H9 (cell line): ENCODE measurements at regions not wholly inside any gene's neighbourhood (a gene's known extent, or its start where the extent isn't known, plus 50 kb on each side); places are given as distances from the start of the nearest gene placed in this dataset.

Experiments
- DNase-seq: peaks from one replicate; pipeline ENCODE4 v3.0.0-alpha.2; 2017
- H2AFZ ChIP-seq: one replicate; pipeline ENCODE4 v1.6.1; 2013; ENCODE audit warnings: mild to moderate bottlenecking, low read length, control low read depth, moderate library complexity
- H2AK5ac ChIP-seq: 2 replicates; pipeline ENCODE4 v1.6.1; 2013; ENCODE audit warnings: low read length, control low read depth, mixed read lengths; ENCODE audit not compliant: insufficient read length
- H2BK120ac ChIP-seq: one replicate; pipeline ENCODE4 v1.6.1; 2013; ENCODE audit warnings: low read depth, mild to moderate bottlenecking, low read length, control low read depth, inconsistent platforms; ENCODE audit not compliant: poor library complexity, severe bottlenecking
- H2BK12ac ChIP-seq: 2 replicates; pipeline ENCODE4 v1.6.1; 2013; ENCODE audit warnings: low read length, control low read depth, mixed read lengths, low read depth; ENCODE audit not compliant: insufficient read length
- H2BK15ac ChIP-seq: 2 replicates; pipeline ENCODE4 v1.6.1; 2013; ENCODE audit warnings: low read depth, low read length, control low read depth
- H2BK20ac ChIP-seq: one replicate; pipeline ENCODE4 v1.6.1; 2013; ENCODE audit warnings: low read depth, mild to moderate bottlenecking, low read length, control low read depth, inconsistent platforms; ENCODE audit not compliant: poor library complexity, severe bottlenecking
- H2BK5ac ChIP-seq: 2 replicates; pipeline ENCODE4 v1.6.1; 2013; ENCODE audit warnings: low read length, control low read depth, mixed read lengths; ENCODE audit not compliant: insufficient read length
- H3K14ac ChIP-seq: 2 replicates; pipeline ENCODE4 v1.6.1; 2013; ENCODE audit warnings: low read length, control low read depth; ENCODE audit not compliant: insufficient read depth
- H3K18ac ChIP-seq: 2 replicates; pipeline ENCODE4 v1.6.1; 2013; ENCODE audit warnings: low read depth, mild to moderate bottlenecking, mixed read lengths, low read length, control low read depth; ENCODE audit not compliant: insufficient read length
- H3K23ac ChIP-seq: 2 replicates; pipeline ENCODE4 v1.6.1; 2013; ENCODE audit warnings: low read length, control low read depth, mixed read lengths, low read depth; ENCODE audit not compliant: insufficient read length
- H3K23me2 ChIP-seq: 2 replicates; pipeline ENCODE4 v1.6.1; 2013; ENCODE audit warnings: low read depth, mild to moderate bottlenecking, mixed read lengths, low read length, control low read depth; ENCODE audit not compliant: insufficient read length, poor library complexity, severe bottlenecking
- H3K27ac ChIP-seq: 2 replicates; pipeline ENCODE4 v1.5.1; 2013; ENCODE audit warnings: low read length, control low read depth, mixed read lengths, low read depth; ENCODE audit not compliant: insufficient read length
- H3K27me3 ChIP-seq: 2 replicates; pipeline ENCODE4 v1.6.1; 2013; ENCODE audit warnings: low read length, control low read depth, inconsistent platforms; ENCODE audit not compliant: insufficient read depth
- H3K4ac ChIP-seq: 2 replicates; pipeline ENCODE4 v1.6.1; 2013; ENCODE audit warnings: low read depth, mild to moderate bottlenecking, control low read depth, inconsistent platforms, low read length, moderate library complexity
- H3K4me1 ChIP-seq: 2 replicates; pipeline ENCODE4 v1.6.1; 2013; ENCODE audit warnings: low read length, control low read depth, inconsistent platforms; ENCODE audit not compliant: insufficient read depth
- H3K4me2 ChIP-seq: 2 replicates; pipeline ENCODE4 v1.6.1; 2013; ENCODE audit warnings: low read length, control low read depth, mixed read lengths; ENCODE audit not compliant: insufficient read length, insufficient read depth
- H3K56ac ChIP-seq: 2 replicates; pipeline ENCODE4 v1.6.1; 2013; ENCODE audit warnings: low read depth, mild to moderate bottlenecking, mixed read lengths, low read length, control low read depth; ENCODE audit not compliant: insufficient read length
- H3K79me1 ChIP-seq: 2 replicates; pipeline ENCODE4 v1.6.1; 2013; ENCODE audit warnings: low read depth, mild to moderate bottlenecking, moderate library complexity, low read length, control low read depth, inconsistent platforms; ENCODE audit not compliant: insufficient read depth, poor library complexity, severe bottlenecking
- H3K79me2 ChIP-seq: 2 replicates; pipeline ENCODE4 v1.6.1; 2013; ENCODE audit warnings: low read length, control low read depth, inconsistent platforms; ENCODE audit not compliant: insufficient read depth
- H3K9ac ChIP-seq: 2 replicates; pipeline ENCODE4 v1.6.1; 2013; ENCODE audit warnings: low read length, control low read depth, mixed read lengths; ENCODE audit not compliant: insufficient read length; ENCODE audit errors: extremely low read depth
- H3K9me3 ChIP-seq: one replicate; pipeline ENCODE4 v1.6.1; 2013; ENCODE audit warnings: low read depth, low read length, inconsistent platforms; ENCODE audit not compliant: control insufficient read depth
- H3T11ph ChIP-seq: one replicate; pipeline ENCODE4 v1.6.1; 2013; ENCODE audit warnings: mild to moderate bottlenecking, low read length, control low read depth, inconsistent platforms
- H4K20me1 ChIP-seq: one replicate; pipeline ENCODE4 v1.6.1; 2013; ENCODE audit not compliant: control insufficient read depth, insufficient read length, insufficient read depth
- H4K5ac ChIP-seq: 2 replicates; pipeline ENCODE4 v1.6.1; 2013; ENCODE audit warnings: low read depth, mild to moderate bottlenecking, mixed read lengths, low read length, control low read depth; ENCODE audit not compliant: insufficient read length
- H4K8ac ChIP-seq: replicated peaks from 2 replicates; pipeline ENCODE4 v1.6.1; 2013; ENCODE audit warnings: low read length, control low read depth, mixed read lengths, low read depth; ENCODE audit not compliant: insufficient read length
- H4K91ac ChIP-seq: 2 replicates; pipeline ENCODE4 v1.6.1; 2013; ENCODE audit warnings: low read depth, mild to moderate bottlenecking, moderate library complexity, mixed read lengths, low read length, control low read depth; ENCODE audit not compliant: insufficient read length
- H3K27ac Mint-ChIP-seq, 3 experiments: 2 replicates in 2 of 3; 3 replicates in 1 of 3; pipeline ENCODE4 v1.8.0; 2020 to 2021; ENCODE audit warnings: mixed read lengths in 3 of 3, mild to moderate bottlenecking in 1 of 3, moderate library complexity in 1 of 3
- H3K27me3 Mint-ChIP-seq: 2 replicates; pipeline ENCODE4 v1.8.0; 2021; ENCODE audit warnings: low read depth, mild to moderate bottlenecking, moderate library complexity, mixed read lengths
- H3K36me3 Mint-ChIP-seq, 3 experiments: 2 replicates in 2 of 3; 3 replicates in 1 of 3; pipeline ENCODE4 v1.8.0; 2020 to 2021; ENCODE audit warnings: low read depth in 3 of 3, mixed read lengths in 3 of 3; ENCODE audit not compliant: insufficient read depth in 1 of 3
- H3K4me1 Mint-ChIP-seq, 2 experiments: 2 replicates each; pipeline ENCODE4 v1.8.0; 2020; ENCODE audit warnings: mixed read lengths in 2 of 2
- H3K4me3 Mint-ChIP-seq, 2 experiments: 2 replicates in 1 of 2; 3 replicates in 1 of 2; pipeline ENCODE4 v1.8.0; 2020 to 2021; ENCODE audit warnings: mild to moderate bottlenecking in 2 of 2, mixed read lengths in 2 of 2, moderate library complexity in 1 of 2
- H3K9me3 Mint-ChIP-seq, 2 experiments: 2 replicates in 1 of 2; 3 replicates in 1 of 2; pipeline ENCODE4 v1.8.0; 2020; ENCODE audit warnings: mild to moderate bottlenecking in 2 of 2, mixed read lengths in 2 of 2, moderate library complexity in 1 of 2
- WGBS: extraction: QIAGEN DNeasy Blood & Tissue Kit; methylation state at CpG from one replicate; pipeline ENCODE4 v1.1.7; 2013; ENCODE audit warnings: missing lambda C conversion rate, low lambda C conversion rate, mixed read lengths; ENCODE audit not compliant: insufficient read length; ENCODE audit errors: extremely low coverage; 5-methylcytosine and 5-hydroxymethylcytosine counted together
- TF ChIP-seq, protein P1 (sequence below): fragments of 200-600 bp; sonication (generic); conservative IDR thresholded peaks from 3 replicates; pipeline ENCODE4 v1.8.0; 2021; ENCODE audit warnings: antibody characterized with exemption, mild to moderate bottlenecking

DNA sequence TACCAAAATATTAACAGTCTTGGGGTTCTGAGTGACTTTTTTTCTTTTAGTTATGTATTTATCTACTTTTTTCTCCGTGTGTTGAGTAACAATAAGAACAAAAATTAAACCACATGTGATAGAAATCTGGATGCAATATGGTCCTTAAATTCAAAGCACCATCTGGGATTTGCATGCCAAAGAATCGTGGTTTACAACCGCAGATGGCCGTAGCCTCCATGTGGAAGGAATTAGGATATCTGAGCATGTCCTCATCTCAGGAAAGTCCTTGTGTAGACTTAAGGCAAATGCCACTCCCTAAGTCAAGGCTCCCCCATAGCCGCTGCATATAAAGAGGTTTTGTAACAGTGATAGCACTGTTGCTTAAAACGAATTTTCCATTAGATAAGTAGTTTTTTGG is 304.0 kb downstream of the ZEB1 start:
- Mint-ChIP-seq H3K27me3 (no peaks in the 10 kb centered on the region; the same call in 1 of the 2 replicates), H3K27ac (no peak overlapping the region), H3K36me3 (peaks cover 10 to 28% (median 18%) of the 10 kb centered on the region in 3 experiments), H3K4me3 (no peak overlapping the region), H3K9me3 (peaks cover 25 to 32% of the 10 kb centered on the region in 2 experiments), H3K4me1 (peaks cover 10 to 18% of the 10 kb centered on the region in 2 experiments)
- Histone ChIP-seq H3T11ph (no peak overlapping the region), H2BK15ac (no peak overlapping the region), H3K23me2 (no peaks in the 10 kb centered on the region), H2BK120ac (no peak overlapping the region), H2BK12ac (no peak overlapping the region), H3K79me1 (no peaks in the 10 kb centered on the region), H4K8ac (no peak overlapping the region), H2BK5ac (no peak overlapping the region), H3K4me1 (0 out of 2 replicates have a peak, but pooled peaks cover 3% of the 10 kb centered on the region), H4K20me1 (no peaks in the 10 kb centered on the region), H2AFZ (no peak overlapping the region), H3K14ac (no peak overlapping the region), H3K79me2 (no peaks in the 10 kb centered on the region), H2BK20ac (no peak overlapping the region), H3K4me2 (no peak overlapping the region), H3K27ac (no peak overlapping the region), H3K9me3 (no peaks in the 10 kb centered on the region), H3K56ac (no peak overlapping the region), H3K4ac (no peak overlapping the region), H3K18ac (no peak overlapping the region), H2AK5ac (no peak overlapping the region), H4K5ac (no peak overlapping the region), H3K27me3 (no peaks in the 10 kb centered on the region), H4K91ac (no peak overlapping the region), H3K9ac (no peak overlapping the region), H3K23ac (no peak overlapping the region)
- DNase-seq, result no peak
- no CpG with 5 or more reads among the region's 6 CpGs for WGBS
- TF ChIP-seq, protein P1, sequence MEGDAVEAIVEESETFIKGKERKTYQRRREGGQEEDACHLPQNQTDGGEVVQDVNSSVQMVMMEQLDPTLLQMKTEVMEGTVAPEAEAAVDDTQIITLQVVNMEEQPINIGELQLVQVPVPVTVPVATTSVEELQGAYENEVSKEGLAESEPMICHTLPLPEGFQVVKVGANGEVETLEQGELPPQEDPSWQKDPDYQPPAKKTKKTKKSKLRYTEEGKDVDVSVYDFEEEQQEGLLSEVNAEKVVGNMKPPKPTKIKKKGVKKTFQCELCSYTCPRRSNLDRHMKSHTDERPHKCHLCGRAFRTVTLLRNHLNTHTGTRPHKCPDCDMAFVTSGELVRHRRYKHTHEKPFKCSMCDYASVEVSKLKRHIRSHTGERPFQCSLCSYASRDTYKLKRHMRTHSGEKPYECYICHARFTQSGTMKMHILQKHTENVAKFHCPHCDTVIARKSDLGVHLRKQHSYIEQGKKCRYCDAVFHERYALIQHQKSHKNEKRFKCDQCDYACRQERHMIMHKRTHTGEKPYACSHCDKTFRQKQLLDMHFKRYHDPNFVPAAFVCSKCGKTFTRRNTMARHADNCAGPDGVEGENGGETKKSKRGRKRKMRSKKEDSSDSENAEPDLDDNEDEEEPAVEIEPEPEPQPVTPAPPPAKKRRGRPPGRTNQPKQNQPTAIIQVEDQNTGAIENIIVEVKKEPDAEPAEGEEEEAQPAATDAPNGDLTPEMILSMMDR, result peak; percentile 29; the same call in 1 of the 3 replicates
